ENCODE measurements at regions not wholly inside any gene's neighbourhood (a gene's known extent, or its start where the extent isn't known, plus 50 kb on each side); places are given as distances from the start of the nearest gene placed in this dataset.

DNA sequence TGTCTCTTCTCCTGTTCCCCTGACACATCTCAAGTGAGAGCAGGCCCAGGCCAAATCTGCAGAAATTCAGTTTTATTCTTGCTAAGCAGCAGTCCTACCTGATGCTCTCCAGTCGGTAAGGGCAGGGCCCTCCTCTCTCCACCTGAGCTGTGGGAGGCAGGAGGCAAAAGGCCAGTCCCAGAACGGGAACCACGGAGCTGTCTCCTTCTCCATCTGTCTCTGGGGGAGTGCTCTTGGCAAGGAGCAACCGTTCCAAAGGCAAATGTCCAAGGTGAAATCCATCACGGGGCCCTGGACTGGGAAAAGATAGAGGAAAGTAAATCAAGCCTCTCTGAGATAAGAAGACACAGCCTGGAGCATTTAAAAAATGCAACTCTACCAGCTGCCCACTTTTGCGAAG is 65.2 kb upstream of the CDON start:
- no peak for DNase-seq

DNA sequence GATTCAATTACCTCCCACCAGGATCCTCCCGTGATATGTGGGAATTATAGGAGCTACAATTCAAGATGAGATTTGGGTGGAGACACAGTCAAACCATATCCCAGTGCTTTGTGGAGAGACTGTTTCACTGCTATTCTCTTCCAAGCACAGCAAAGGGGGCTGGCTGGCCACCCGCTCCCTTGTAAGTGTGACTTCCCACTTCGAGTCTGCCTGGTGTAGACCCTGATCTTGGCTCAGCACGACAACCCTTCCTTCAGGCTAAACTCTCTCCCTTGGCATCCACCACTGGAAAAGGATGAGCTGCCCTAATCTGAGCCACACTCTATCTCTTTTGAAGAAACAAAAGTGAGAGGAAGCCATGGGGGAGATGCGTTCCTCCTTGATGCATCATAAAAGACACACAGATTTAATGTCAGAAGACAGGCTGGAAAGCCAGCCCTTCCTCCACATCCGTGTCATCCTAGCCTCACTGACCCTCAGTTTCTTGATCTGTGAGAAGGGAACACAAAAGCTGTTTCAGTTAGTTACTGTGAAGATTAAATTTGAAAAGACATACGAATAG is 64.7 kb upstream of the CDON start:
- no peak for DNase-seq

DNA sequence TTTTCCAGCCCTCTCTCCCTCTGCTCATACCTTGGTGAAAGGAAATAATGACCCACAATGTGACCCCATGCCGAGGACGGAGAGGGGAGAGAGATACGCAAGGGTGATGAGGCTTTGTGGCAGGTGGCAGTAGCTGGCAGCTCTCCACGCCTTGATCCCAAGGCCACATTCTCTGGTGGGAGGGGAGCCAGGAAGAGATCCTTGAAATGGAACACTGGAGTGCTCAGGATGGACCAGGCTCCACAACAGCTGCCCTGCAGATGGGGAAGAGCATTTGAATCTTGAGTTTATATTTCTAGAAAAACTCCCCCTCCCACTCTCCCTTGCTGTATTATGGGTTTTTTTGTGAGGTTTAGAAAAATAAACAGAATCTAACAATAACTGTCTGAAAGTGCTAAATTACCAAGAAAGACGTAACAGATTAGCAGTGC is 61.6 kb upstream of the CDON start:
- DNase-seq: peak; percentile 68

DNA sequence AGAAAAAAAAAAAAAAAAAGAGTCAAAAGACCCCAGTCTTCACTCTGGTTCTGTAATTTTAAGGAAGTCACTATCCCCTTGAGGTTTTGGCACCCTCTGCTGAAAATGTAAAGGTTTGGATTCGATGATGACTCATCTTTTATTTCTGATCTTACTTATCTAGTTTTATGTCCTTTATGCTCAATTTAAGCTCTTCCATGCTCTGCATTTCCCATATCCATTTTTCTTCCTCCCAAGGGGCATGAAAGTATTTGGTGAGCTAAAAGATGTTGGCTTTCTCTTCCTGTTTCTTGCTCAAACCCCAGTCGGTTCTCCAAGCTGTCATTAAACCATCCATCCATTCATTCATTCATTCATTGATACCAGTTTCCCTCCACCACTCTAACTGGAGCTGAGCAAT is 61.0 kb upstream of the CDON start:
- DNase-seq: peak; percentile 32

DNA sequence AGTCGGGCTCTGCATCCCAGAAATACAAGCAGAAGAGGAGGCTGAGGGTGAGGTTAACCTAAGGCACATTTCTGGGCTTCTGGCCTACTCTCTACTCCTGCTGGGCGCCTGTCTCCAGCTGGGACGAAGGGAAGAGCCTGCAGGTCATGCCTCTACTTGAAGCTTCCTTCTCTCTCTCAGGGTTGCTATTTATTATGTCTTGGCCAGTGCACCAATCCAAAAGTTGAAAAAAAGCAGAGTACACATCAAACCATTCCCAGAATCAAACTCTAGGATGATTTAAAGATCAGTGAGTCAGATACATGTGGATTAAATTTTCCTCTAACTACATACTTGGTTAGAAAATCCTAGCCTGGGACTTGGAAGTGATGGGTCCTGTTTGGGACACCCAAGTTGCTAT is 60.2 kb upstream of the CDON start:
- no peak for DNase-seq

DNA sequence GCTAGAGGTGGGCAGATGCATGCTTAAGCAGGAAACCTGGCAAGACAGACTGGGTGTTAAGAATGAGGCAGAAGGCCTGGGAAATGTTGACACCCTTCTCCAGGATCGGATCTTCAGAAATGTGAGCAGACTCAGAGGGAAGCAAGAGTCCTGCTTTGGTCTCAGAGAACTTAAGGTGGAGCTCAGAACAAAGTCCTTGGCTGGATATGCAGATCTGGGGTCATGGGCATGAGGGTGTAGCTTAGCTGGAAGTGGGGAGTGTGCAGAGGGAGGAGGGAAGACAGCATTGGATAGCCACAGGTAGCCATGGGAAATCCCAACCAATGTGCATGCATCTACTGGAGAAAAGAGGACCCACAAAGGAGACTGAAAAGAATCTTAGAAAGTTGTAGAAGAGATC is 58.6 kb upstream of the CDON start:
- DNase-seq: no peak

DNA sequence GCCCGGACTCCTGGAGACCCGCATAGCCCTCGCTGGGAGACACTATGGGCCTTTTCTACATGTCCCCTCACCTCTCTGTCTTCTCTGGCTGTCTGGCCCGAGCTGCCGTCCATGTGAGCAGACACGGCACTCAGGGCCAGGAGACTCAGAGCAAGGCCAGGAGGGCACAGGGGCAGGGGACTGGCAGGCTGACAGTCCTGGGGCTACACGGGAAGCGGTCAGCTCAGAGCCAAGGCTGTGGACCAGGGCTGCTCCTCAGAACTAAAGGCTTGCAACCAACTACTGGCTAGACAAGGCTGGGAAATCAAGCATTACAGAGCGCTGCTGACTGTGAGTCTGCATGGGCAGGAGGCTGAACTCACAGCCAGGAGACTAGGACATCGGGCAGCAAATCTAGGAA is 56.1 kb upstream of the CDON start:
- DNase-seq: no peak

DNA sequence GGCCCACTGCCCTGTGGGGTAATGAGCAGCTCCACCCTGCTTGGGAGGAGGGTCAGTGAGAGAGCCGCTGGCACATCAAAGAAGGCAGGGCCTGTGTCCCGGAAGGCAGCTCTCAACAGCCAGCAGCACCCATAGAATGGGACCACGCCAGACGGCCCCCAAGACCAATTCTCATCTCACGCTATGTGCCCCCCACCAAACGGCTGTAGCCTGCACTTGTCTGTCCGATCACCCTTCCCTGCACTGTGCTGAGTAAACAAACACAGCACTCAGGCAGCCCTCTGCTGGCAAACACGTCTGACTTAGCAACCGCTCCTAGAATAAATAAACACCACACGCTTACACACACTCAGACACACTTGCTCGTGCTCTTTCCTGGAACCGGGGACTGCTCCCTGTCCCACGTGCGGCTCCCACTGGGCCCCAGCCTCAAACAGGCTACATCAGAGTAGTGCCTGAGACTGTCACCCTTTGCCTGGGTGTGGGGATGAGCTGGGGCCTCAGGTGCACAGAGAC is 53.2 kb upstream of the CDON start:
- peak; percentile 98 for DNase-seq

DNA sequence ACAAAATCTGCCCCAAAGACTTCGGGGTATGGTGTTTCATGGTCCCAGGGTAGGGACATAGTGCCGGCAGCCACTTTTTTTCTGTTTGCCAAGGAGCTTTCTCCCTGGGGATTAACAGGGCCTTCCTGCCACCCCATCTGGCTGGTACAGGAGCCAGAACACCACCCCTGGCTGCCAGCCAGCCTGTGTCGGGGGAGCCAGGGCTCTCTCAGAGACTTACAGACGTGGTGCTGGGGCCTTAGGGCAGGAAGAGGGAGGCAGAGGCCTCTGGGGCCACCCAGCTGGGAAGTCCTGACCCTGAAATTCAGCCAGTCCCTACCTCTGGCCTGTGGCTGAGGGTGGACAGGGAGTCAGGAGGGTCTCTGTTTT is 52.4 kb upstream of the CDON start:
- DNase-seq: peak; percentile 90

DNA sequence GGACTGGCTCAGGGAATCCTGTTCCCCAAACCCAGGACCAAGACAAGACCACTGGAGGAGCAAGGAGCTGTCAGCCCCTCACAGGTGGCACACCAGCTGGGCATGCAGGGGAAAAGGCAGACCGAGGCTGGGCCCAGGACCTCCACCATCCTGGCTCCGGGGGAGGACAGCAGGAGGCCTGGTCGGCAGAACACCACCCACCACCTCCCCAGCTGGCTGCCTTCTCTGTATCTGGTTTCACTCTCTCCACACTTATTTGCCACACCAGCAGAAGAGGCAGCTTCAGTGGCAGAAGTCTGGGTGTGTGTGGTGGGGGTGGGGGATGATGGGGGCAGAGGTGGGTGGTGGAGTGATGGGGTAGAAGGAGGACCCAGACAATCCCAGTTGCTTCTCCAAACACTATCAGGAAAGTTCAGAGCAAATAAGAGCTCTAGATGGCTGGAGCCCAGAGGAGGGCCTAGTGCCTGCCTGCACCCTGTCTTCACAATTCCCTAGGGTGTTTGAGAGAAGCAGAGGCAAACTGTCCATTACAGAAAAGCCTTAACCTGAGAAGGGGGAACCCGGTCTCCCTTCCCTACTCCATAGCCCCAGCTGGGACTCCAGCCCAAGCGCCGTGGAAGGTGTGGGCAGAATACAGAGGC is 51.9 kb upstream of the CDON start:
- no peak for DNase-seq

DNA sequence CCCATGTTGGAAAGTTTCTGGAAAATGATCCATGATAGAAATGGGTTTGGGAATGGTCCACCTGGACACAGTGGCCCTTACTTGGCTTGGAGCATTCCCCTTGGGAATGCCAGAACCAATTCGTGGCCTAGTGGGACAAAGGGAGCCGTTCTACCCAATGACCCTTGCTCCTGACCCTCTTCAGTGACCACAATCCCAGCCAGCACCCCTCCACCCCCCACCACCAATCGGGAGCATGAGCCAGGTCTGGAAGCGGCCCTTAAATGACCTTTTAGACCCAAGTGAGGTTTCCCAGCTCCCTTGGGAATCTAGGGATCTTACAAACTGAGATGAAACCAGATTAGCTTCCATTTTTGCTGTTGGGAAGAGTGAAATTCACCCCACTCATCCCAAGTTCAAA is 51.3 kb upstream of the CDON start:
- no peak for DNase-seq

DNA sequence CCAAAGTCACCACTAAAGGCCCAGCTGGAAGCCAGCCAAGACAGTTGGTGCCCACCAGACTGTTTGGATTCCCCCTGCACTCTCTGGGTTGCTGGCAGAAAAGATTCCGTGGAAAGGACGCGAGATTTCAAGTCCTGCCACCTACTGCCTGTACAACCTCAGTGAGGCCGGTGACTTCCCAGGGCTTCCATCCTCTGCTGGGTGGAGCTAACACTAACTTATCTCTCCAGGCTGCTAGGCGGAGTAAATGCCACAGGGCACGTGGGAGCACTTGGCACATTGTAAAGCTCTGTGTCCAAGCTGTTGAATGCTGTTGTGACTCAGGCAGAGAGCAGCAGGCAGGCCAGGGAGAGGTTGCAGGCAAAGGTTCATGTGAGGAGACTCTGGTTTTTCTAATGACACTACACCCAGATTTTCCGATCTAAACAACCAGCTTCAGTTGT is 50.9 kb upstream of the CDON start:
- peak; percentile 95 for DNase-seq

DNA sequence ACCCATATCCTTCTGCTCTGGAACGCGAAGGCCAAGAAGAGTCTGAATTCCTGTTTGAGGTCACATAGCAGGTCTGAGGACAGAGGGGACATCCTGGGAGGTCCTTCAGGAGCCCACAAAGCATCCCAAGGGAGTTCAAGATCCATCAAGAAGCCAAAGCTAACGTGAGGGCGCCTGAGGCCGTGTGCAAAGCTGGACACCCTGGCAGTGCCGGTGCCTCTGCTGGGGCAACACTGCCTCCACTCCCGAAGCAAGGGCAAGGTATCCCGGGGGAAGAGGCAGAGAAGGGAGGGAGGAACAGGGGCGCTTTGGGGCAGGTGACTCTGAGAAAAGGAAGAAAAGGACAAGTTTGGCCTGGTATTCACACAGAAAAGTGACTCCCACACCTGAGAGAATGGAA is 50.3 kb upstream of the CDON start:
- DNase-seq: no peak

DNA sequence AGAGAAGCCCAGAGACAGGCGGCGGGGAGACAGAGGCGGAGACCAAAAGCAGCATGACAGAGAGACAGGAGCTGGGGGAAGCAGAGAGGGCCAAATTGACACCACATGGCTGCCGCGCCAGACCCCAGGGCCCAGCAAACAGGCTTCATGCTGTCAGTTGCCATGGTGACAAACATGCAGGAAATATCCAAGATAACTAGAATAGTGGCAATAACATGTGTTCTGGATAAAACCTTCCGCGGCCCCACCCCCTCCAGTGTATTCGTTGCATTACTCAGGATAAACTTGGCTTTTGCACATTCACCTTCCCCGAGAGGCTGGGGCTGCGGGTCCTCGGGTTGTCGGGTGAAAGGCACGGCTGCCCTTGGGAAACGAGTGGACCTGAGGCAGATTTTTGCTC is 49.9 kb upstream of the CDON start:
- no peak for DNase-seq

All from DMS79 (cell line).